Ascending aorta (tissue), 2 donors: ENCODE measurements at regions not wholly inside any gene's neighbourhood (a gene's known extent, or its start where the extent isn't known, plus 50 kb on each side); places are given as distances from the start of the nearest gene placed in this dataset.
"Not testable (repeated sequence)": the region's sequence is repeated elsewhere in the genome, so short reads cannot be mapped to it uniquely, and the experiment has no call there.

Source experiments
- DNase-seq, 2 donors: peaks; one replicate each; pipeline ENCODE4 v3.0.0-alpha.2; 2019; ENCODE audit warnings: low spot score in 2 of 2
- H3K27ac ChIP-seq, 2 donors: fragments of 200-600 bp; sonication (generic); one replicate each; pipeline ENCODE4 v1.5.1; 2016 to 2017; ENCODE audit warnings: mild to moderate bottlenecking in 1 of 2
- H3K27me3 ChIP-seq: fragments of 200-600 bp; sonication (generic); one replicate; pipeline ENCODE4 v1.5.1; 2017
- H3K36me3 ChIP-seq, 2 donors: fragments of 200-600 bp; sonication (generic); one replicate each; pipeline ENCODE4 v1.5.1; 2016
- H3K4me1 ChIP-seq, 2 donors: fragments of 200-600 bp; sonication (generic); one replicate each; pipeline ENCODE4 v1.5.1; 2016 to 2017; ENCODE audit warnings: mild to moderate bottlenecking in 1 of 2
- H3K4me3 ChIP-seq, 2 donors: fragments of 200-600 bp; sonication (generic); one replicate each; pipeline ENCODE4 v1.5.1; 2016 to 2017; ENCODE audit warnings: mild to moderate bottlenecking in 1 of 2
- H3K9me3 ChIP-seq, 2 donors: fragments of 200-600 bp; sonication (generic); one replicate each; pipeline ENCODE4 v1.5.1; 2016
- intact Hi-C: fragments of 100-400 bp; cut with DNase I; formaldehyde crosslinking; loops from one replicate; pipeline ENCODE4 v1.15.1; 2023
- TF ChIP-seq, protein P1 (sequence below), 3 experiments: fragments of 200-600 bp in 2 of 3; fragments of 450-650 bp in 1 of 3; sonication (generic) in 2 of 3; IDR thresholded peaks; one replicate each; pipeline ENCODE4 v1.5.1; 2016 to 2019; ENCODE audit warnings: antibody characterized with exemption in 3 of 3, mild to moderate bottlenecking in 1 of 3, moderate library complexity in 1 of 3

DNA sequence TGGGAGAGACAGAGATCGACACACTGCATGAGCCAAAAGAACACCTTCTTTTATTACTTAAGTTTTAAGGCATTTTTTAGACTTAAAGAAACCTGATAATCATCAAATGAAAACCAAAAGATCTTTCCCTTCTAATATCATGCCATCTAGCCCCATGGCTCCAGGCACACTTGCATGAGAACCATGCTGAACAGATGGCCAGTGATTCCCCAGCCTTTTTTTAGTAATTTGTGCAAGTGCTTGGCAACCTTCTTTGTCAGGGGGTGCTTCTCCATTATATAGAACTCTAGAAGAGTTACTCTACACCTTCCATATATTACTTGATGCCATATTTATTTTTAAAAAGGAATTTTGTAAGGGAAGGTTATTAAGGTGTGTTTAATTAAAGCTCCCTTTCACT is 182.2 kb upstream of the TEX13C start:
- H3K27me3 ChIP-seq, result no peaks in the 10 kb centered on the region
- H3K27ac ChIP-seq, result no peak overlapping the region
- TF ChIP-seq, protein P1, sequence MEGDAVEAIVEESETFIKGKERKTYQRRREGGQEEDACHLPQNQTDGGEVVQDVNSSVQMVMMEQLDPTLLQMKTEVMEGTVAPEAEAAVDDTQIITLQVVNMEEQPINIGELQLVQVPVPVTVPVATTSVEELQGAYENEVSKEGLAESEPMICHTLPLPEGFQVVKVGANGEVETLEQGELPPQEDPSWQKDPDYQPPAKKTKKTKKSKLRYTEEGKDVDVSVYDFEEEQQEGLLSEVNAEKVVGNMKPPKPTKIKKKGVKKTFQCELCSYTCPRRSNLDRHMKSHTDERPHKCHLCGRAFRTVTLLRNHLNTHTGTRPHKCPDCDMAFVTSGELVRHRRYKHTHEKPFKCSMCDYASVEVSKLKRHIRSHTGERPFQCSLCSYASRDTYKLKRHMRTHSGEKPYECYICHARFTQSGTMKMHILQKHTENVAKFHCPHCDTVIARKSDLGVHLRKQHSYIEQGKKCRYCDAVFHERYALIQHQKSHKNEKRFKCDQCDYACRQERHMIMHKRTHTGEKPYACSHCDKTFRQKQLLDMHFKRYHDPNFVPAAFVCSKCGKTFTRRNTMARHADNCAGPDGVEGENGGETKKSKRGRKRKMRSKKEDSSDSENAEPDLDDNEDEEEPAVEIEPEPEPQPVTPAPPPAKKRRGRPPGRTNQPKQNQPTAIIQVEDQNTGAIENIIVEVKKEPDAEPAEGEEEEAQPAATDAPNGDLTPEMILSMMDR (IDR thresholded peaks at IDR 0.05), result no peak
- H3K9me3 ChIP-seq, result no peaks in the 10 kb centered on the region
- no peak for DNase-seq
- no peak overlapping the region for H3K4me3 ChIP-seq
- H3K4me1 ChIP-seq, result no peaks in the 10 kb centered on the region
- no peaks in the 10 kb centered on the region for H3K36me3 ChIP-seq
- intact Hi-C loops, result no loop called here

- H3K4me1 ChIP-seq, result no peaks in the 10 kb centered on the region
- TF ChIP-seq, protein P1 (IDR thresholded peaks at IDR 0.05), result no peak
- H3K27ac ChIP-seq, result no peak overlapping the region
- H3K4me3 ChIP-seq, result no peak overlapping the region
- no peaks in the 10 kb centered on the region for H3K9me3 ChIP-seq
- intact Hi-C loops, result no loop called here
- no peak for DNase-seq
- no peaks in the 10 kb centered on the region for H3K36me3 ChIP-seq
- H3K27me3 ChIP-seq, result no peaks in the 10 kb centered on the region
Measured at GRCh38 chrX:125150231-125150630, 169.4 kb upstream of the TEX13C start.

DNA sequence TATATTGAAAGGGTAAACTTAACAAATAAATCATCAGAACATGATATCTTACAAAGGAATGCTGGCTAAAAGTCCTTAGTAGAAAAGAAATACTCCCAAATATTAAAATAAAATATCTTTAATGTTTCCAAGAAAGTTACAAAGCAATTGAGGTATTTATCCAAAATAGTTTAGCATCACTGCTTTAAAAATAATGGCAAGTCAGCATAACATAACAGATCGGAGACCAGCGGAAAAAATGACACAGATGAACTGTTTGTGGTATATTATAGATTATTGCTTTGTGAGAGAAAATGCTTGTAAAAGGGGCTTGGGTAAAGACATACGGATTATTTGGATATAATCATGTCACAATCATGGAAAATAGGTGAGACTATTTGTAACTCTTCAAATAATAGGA is 168.5 kb upstream of the TEX13C start:
- H3K36me3 ChIP-seq, result no peaks in the 10 kb centered on the region
- intact Hi-C loops, result no loop called here
- H3K4me3 ChIP-seq, result no peak overlapping the region
- TF ChIP-seq, protein P1 (IDR thresholded peaks at IDR 0.05), result no peak
- H3K27ac ChIP-seq, result no peak overlapping the region
- H3K4me1 ChIP-seq, result no peaks in the 10 kb centered on the region
- no peak for DNase-seq
- H3K27me3 ChIP-seq, result no peaks in the 10 kb centered on the region
- H3K9me3 ChIP-seq, result no peaks in the 10 kb centered on the region

- intact Hi-C loops, result no loop called here
- H3K27ac ChIP-seq, result no peak overlapping the region
- H3K4me3 ChIP-seq, result no peak overlapping the region
- H3K36me3 ChIP-seq, result no peaks in the 10 kb centered on the region
- H3K9me3 ChIP-seq, result no peaks in the 10 kb centered on the region
- H3K27me3 ChIP-seq, result no peaks in the 10 kb centered on the region
- DNase-seq, result no peak
- no peaks in the 10 kb centered on the region for H3K4me1 ChIP-seq
- TF ChIP-seq, protein P1 (IDR thresholded peaks at IDR 0.05), result no peak
Measured at GRCh38 chrX:125152011-125152410, 167.7 kb upstream of the TEX13C start.

GRCh38 chrX:125153621-125154020 is 166.1 kb upstream of the TEX13C start:
- Histone ChIP-seq H3K27me3 (no peaks in the 10 kb centered on the region), H3K4me3 (no peak overlapping the region), H3K9me3 (no peaks in the 10 kb centered on the region), H3K36me3 (no peaks in the 10 kb centered on the region), H3K4me1 (no peaks in the 10 kb centered on the region), H3K27ac (no peak overlapping the region)
- intact Hi-C loops, result no loop called here
- TF ChIP-seq, protein P1 (IDR thresholded peaks at IDR 0.05), result no peak
- no peak for DNase-seq

DNA sequence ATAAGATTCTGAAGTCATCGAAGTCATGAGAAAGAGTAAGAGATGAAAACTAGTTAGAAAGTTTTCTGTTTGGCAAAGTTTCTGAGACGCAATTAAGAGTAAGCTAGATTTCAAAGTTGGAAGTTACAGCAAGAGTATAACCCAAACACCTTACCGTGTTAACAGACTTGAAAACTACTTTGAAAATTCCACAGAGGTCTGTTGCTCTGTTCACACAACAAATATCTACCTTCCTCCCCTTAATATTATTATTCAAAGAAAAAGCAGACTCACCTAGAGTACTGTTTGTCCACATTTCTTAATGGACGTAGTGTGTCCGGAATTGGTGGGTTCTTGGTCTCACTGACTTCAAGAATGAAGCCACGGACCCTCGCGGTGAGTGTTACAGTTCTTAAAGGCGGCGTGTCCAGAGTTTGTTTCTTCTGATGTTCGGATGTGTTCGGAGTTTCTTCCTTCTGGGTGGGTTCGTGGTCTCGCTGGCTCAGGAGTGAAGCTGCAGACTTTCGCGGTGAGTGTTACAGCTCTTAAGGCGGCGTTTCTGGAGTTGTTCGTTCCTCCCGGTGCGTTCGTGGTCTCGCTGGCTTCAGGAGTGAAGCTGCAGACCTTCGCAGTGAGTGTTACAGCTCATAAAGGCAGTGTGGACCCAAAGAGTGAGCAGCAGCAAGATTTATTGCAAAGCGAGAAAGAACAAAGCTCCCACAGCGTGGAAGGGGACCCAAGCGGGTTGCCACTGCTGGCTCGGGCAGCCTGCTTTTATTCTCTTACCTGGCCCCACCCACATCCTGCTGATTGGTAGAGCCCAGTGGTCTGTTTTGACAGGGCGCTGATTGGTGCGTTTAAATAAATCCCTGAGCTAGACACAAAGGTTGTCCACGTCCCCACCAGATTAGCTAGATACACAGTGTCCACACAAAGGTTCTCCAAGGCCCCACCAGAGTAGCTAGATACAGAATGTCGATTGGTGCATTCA is 165.1 kb upstream of the TEX13C start:
- H3K4me3 ChIP-seq, H3K27ac ChIP-seq, H3K4me1 ChIP-seq, H3K36me3 ChIP-seq, H3K9me3 ChIP-seq, H3K27me3 ChIP-seq, intact Hi-C loops, DNase-seq: not testable (repeated sequence)

DNA sequence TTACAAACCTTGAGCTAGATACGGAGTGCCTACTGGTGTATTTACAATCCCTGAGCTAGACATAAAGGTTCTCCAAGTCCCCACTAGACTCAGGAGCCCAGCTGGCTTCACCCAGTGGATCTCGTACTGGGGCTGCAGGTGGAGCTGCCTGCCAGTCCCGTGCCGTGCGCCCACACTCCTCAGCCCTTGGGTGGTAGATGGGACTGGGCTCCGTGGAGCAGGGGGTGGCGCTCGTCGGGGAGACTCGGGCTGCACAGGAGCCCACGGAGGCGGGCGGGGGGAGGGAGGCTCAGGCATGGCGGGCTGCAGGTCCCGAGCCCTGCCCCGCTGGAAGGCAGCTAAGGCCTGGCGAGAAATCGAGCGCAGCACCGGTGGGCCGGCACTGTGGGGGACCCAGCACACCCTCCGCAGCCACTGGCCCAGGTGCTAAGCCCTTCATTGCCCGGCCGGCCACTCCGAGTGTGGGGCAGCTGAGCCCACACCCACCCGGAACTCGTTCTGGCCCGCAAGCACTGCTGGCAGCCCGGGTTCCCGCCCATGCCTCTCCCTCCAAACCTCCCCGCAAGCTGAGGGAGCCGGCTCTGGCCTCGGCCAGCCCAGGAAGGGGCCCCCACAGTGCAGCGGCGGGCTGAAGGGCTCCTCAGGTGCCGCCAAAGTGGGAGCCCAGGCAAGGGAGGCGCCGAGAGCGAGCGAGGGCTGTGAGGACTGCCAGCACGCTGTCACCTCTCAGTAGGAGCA is 164.2 kb upstream of the TEX13C start:
- H3K36me3 ChIP-seq, H3K4me1 ChIP-seq, H3K27me3 ChIP-seq, intact Hi-C loops, H3K4me3 ChIP-seq, H3K9me3 ChIP-seq, H3K27ac ChIP-seq, DNase-seq: not testable (repeated sequence)
